ENCODE measurements at regions not wholly inside any gene's neighbourhood (a gene's known extent, or its start where the extent isn't known, plus 50 kb on each side); places are given as distances from the start of the nearest gene placed in this dataset.
"Not testable (repeated sequence)": the region's sequence is repeated elsewhere in the genome, so short reads cannot be mapped to it uniquely, and the experiment has no call there.

GRCh38 chr21:21898801-21899200, 900.6 kb downstream of the NCAM2 start:
- CTCF ChIA-PET, result no interaction called here
- Mint-ChIP-seq H3K9me3 (ENCODE audit: low read depth, unreplicated experiment) (peaks cover 10% of the 10 kb centered on the region), H3K4me3 (ENCODE audit: low read depth, unreplicated experiment) (no peak overlapping the region), H3K36me3 (ENCODE audit: insufficient read depth, unreplicated experiment) (no peaks in the 10 kb centered on the region), H3K27ac (ENCODE audit: unreplicated experiment) (no peak overlapping the region), H3K4me1 (ENCODE audit: low read depth, unreplicated experiment) (no peaks in the 10 kb centered on the region), H3K27me3 (ENCODE audit: unreplicated experiment) (no peaks in the 10 kb centered on the region)
- BruUV-seq (replicated peaks), result no TSS peak
- no peak for DNase-seq
- TF ChIP-seq CTCF (IDR thresholded peaks at IDR 0.05; ENCODE audit: unreplicated experiment), result no peak
- intact Hi-C loops (cut with micrococcal nuclease; ENCODE audit: unreplicated experiment), result no loop called here

- DNase-seq; intact Hi-C loops (cut with micrococcal nuclease; ENCODE audit: unreplicated experiment); H3K4me1 Mint-ChIP-seq (ENCODE audit: low read depth, unreplicated experiment); H3K27me3 Mint-ChIP-seq (ENCODE audit: unreplicated experiment); H3K4me3 Mint-ChIP-seq (ENCODE audit: low read depth, unreplicated experiment); H3K36me3 Mint-ChIP-seq (ENCODE audit: insufficient read depth, unreplicated experiment); H3K27ac Mint-ChIP-seq (ENCODE audit: unreplicated experiment); H3K9me3 Mint-ChIP-seq (ENCODE audit: low read depth, unreplicated experiment); BruUV-seq (replicated peaks); CTCF ChIA-PET: not testable (repeated sequence)
Observed at GRCh38 chr21:21902416-21902815, 904.2 kb downstream of the NCAM2 start.

- DNase-seq, result no peak
- Mint-ChIP-seq H3K4me1 (ENCODE audit: low read depth, unreplicated experiment) (no peaks in the 10 kb centered on the region), H3K27me3 (ENCODE audit: unreplicated experiment) (no peaks in the 10 kb centered on the region), H3K36me3 (ENCODE audit: insufficient read depth, unreplicated experiment) (no peaks in the 10 kb centered on the region), H3K4me3 (ENCODE audit: low read depth, unreplicated experiment) (no peak overlapping the region), H3K9me3 (ENCODE audit: low read depth, unreplicated experiment) (peaks cover 7% of the 10 kb centered on the region), H3K27ac (ENCODE audit: unreplicated experiment) (no peak overlapping the region)
- TF ChIP-seq CTCF (IDR thresholded peaks at IDR 0.05; ENCODE audit: unreplicated experiment), result no peak
- intact Hi-C loops (cut with micrococcal nuclease; ENCODE audit: unreplicated experiment), result no loop called here
- CTCF ChIA-PET, result no interaction called here
- no TSS peak for BruUV-seq (replicated peaks)
Observed at GRCh38 chr21:21907271-21907670, 909.1 kb downstream of the NCAM2 start.

GRCh38 chr21:21915816-21916215, 917.6 kb downstream of the NCAM2 start:
- no peak for TF ChIP-seq CTCF (IDR thresholded peaks at IDR 0.05; ENCODE audit: unreplicated experiment)
- Mint-ChIP-seq H3K27ac (ENCODE audit: unreplicated experiment) (no peak overlapping the region), H3K4me1 (ENCODE audit: low read depth, unreplicated experiment) (no peaks in the 10 kb centered on the region), H3K36me3 (ENCODE audit: insufficient read depth, unreplicated experiment) (no peaks in the 10 kb centered on the region), H3K4me3 (ENCODE audit: low read depth, unreplicated experiment) (no peak overlapping the region), H3K27me3 (ENCODE audit: unreplicated experiment) (no peaks in the 10 kb centered on the region), H3K9me3 (ENCODE audit: low read depth, unreplicated experiment) (peaks cover 15% of the 10 kb centered on the region)
- no peak for DNase-seq
- no TSS peak for BruUV-seq (replicated peaks)
- CTCF ChIA-PET, result no interaction called here
- intact Hi-C loops (cut with micrococcal nuclease; ENCODE audit: unreplicated experiment), result no loop called here

GRCh38 chr21:21921410-21922232, 923.4 kb downstream of the NCAM2 start:
- Mint-ChIP-seq H3K36me3 (ENCODE audit: insufficient read depth, unreplicated experiment) (no peaks in the 10 kb centered on the region), H3K4me1 (ENCODE audit: low read depth, unreplicated experiment) (no peaks in the 10 kb centered on the region), H3K4me3 (ENCODE audit: low read depth, unreplicated experiment) (no peak overlapping the region), H3K27ac (ENCODE audit: unreplicated experiment) (no peak overlapping the region), H3K27me3 (ENCODE audit: unreplicated experiment) (no peaks in the 10 kb centered on the region), H3K9me3 (ENCODE audit: low read depth, unreplicated experiment) (peaks cover 7% of the 10 kb centered on the region)
- CTCF ChIA-PET, result no interaction called here
- intact Hi-C loops (cut with micrococcal nuclease; ENCODE audit: unreplicated experiment), result no loop called here
- no peak for TF ChIP-seq CTCF (IDR thresholded peaks at IDR 0.05; ENCODE audit: unreplicated experiment)
- no TSS peak for BruUV-seq (replicated peaks)
- no peak for DNase-seq

All from Calu3 (cell line).